Left lung (tissue), 4 donors: ENCODE measurements at regions not wholly inside any gene's neighbourhood (a gene's known extent, or its start where the extent isn't known, plus 50 kb on each side); places are given as distances from the start of the nearest gene placed in this dataset.

Experiments
- ATAC-seq: fragments of 200-7000 bp; cut with Tn5 transposase; one replicate; pipeline ENCODE4 v1.9.1; 2020; ENCODE audit warnings: moderate library complexity
- DNase-seq, 4 donors: peaks; one replicate each; pipeline ENCODE4 v3.0.0-alpha.2; 2013 to 2020
- H3K27ac ChIP-seq, 2 donors: fragments of 200-600 bp; sonication (generic) in 1 of 2; one replicate each; pipeline versions ENCODE4 v1.5.0 to v1.8.0; 2020 to 2021
- H3K27me3 ChIP-seq, 2 donors: fragments of 200-600 bp; sonication (generic) in 1 of 2; one replicate each; pipeline versions ENCODE4 v1.5.0 to v1.8.0; 2020 to 2021
- H3K36me3 ChIP-seq, 2 donors: fragments of 200-600 bp; sonication (generic) in 1 of 2; one replicate each; pipeline versions ENCODE4 v1.5.0 to v1.8.0; 2020 to 2021
- H3K4me1 ChIP-seq, 2 donors: fragments of 200-600 bp; one replicate each; pipeline ENCODE4 v1.8.0; 2021
- H3K4me3 ChIP-seq, 2 donors: fragments of 200-600 bp; sonication (generic) in 1 of 2; one replicate each; pipeline versions ENCODE4 v1.5.0 to v1.8.0; 2020 to 2021; ENCODE audit warnings: mild to moderate bottlenecking in 1 of 2
- H3K9me3 ChIP-seq, 2 donors: fragments of 200-600 bp; sonication (generic) in 1 of 2; one replicate each; pipeline versions ENCODE4 v1.5.0 to v1.8.0; 2020 to 2021
- CTCF ChIP-seq, 2 donors: fragments of 200-600 bp; sonication (generic) in 1 of 2; IDR thresholded peaks; one replicate each; pipeline versions ENCODE4 v1.5.0 to v1.8.0; 2021; ENCODE audit warnings: antibody characterized with exemption in 2 of 2
- intact Hi-C, 2 donors: fragments of 100-400 bp; cut with DNase I; formaldehyde crosslinking; loops; one replicate each; pipeline versions ENCODE4 v1.11.2 to v1.14.2; 2022
- donor health status: DM: no; HTN: yes; CAD: no.
- donor health status: DM: no; HTN: no; CAD: no.

DNA sequence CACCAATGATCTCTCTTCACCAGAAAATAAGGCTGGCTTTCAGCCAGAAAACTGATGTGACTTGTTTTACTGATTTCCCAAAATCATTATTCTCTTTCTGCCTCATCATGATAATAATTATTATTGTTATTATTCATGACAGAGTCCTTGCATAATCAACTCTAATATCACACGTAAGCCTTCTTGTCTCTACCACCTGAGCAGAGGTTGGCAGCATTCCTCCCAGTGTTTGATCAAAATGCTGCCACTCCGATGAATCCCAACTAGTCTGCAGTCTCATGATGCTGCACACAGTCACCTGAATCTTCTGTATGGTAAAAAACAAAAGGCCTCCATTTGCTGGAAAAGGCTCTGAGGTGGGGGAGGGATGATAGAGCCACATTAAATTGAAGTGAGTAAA is 105.7 kb upstream of the PLEKHG7 start:
- Histone ChIP-seq H3K9me3 (peaks cover 0 to 14% of the 10 kb centered on the region in 2 donors), H3K27ac (no peak overlapping the region), H3K36me3 (no peaks in the 10 kb centered on the region), H3K27me3 (no peaks in the 10 kb centered on the region), H3K4me3 (no peak overlapping the region), H3K4me1 (peaks cover 0 to 14% of the 10 kb centered on the region in 2 donors)
- TF ChIP-seq CTCF (IDR thresholded peaks at IDR 0.05): no peak
- ATAC-seq: no peak
- intact Hi-C loops: no loop called here
- DNase-seq: no peak

GRCh38 chr12:92596383-92596782 is 106.4 kb upstream of the PLEKHG7 start:
- no peak for ATAC-seq

GRCh38 chr12:92595663-92596062 is 107.1 kb upstream of the PLEKHG7 start:
- no peak for TF ChIP-seq CTCF (IDR thresholded peaks at IDR 0.05)
- peaks cover 0 to 14% of the 10 kb centered on the region in 2 donors for H3K4me1 ChIP-seq
- intact Hi-C loops: no loop called here
- peaks cover 0 to 13% of the 10 kb centered on the region in 2 donors for H3K9me3 ChIP-seq
- DNase-seq: no peak
- peak; percentile 17 for ATAC-seq
- H3K27ac ChIP-seq: no peak overlapping the region
- H3K36me3 ChIP-seq: no peaks in the 10 kb centered on the region
- H3K4me3 ChIP-seq: no peak overlapping the region
- no peaks in the 10 kb centered on the region for H3K27me3 ChIP-seq

More at GRCh38 chr12:92596383-92596782, 106.4 kb upstream of the PLEKHG7 start:
- Histone ChIP-seq H3K27me3 (no peaks in the 10 kb centered on the region), H3K4me3 (no peak overlapping the region), H3K36me3 (no peaks in the 10 kb centered on the region), H3K9me3 (peaks cover 0 to 13% of the 10 kb centered on the region in 2 donors), H3K27ac (no peak overlapping the region), H3K4me1 (peaks cover 0 to 14% of the 10 kb centered on the region in 2 donors)
- TF ChIP-seq CTCF (IDR thresholded peaks at IDR 0.05): no peak
- intact Hi-C loops: no loop called here
- DNase-seq: no peak

DNA sequence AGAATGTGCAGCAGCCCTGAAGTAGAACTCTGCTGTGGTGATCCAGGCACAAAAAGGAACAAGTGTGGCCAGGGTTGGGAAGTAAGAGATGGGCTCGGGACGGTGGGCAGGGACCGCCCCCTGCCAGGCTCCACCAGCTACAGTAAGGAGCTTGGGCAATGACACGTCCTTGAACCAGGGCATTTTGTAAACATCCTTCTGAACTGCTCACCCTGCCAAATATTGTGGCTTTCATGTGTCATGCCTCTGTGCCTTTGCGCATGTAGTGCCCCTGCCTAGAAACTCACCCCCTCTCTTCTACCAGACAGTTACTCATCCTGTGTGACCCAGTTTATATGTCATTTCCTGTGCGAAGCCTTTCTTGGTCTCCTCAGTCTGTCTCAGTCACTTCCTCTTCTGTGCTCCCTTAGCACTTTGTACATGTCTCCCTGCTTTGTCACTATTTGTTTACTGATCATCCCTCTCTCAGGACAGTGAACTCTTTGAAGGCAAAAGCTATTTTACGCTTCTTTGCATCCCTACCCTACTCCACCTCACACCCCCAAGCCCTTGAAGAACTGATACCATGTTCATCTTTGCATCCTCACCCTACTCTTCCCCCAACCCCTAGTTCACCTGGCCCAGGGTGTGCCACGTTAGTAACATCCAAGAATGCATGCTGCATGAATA is 108.9 kb upstream of the PLEKHG7 start:
- intact Hi-C loops: no loop called here
- H3K9me3 ChIP-seq: no peaks in the 10 kb centered on the region
- H3K4me1 ChIP-seq: peaks cover 0 to 14% of the 10 kb centered on the region in 2 donors
- DNase-seq (peak in 1 of 4 donors; percentile 67), ATAC-seq (peak; percentile 95)
- no peaks in the 10 kb centered on the region for H3K36me3 ChIP-seq
- no peaks in the 10 kb centered on the region for H3K27me3 ChIP-seq
- H3K4me3 ChIP-seq: no peak overlapping the region
- H3K27ac ChIP-seq: peak overlapping the region; percentile 58 to 73
- no peak for TF ChIP-seq CTCF (IDR thresholded peaks at IDR 0.05)

- H3K27ac ChIP-seq: no peak overlapping the region
- no peak for DNase-seq
- ATAC-seq: peak; percentile 18
- intact Hi-C loops: no loop called here
- H3K4me1 ChIP-seq: no peaks in the 10 kb centered on the region
- H3K36me3 ChIP-seq: no peaks in the 10 kb centered on the region
- H3K9me3 ChIP-seq: peaks cover 0 to 7% of the 10 kb centered on the region in 2 donors
- H3K4me3 ChIP-seq: no peak overlapping the region
- TF ChIP-seq CTCF (IDR thresholded peaks at IDR 0.05): no peak
- H3K27me3 ChIP-seq: no peaks in the 10 kb centered on the region
These were observed 117.6 kb upstream of the PLEKHG7 start for GRCh38 chr12:92585115-92585727.
